ENCODE measurements at regions not wholly inside any gene's neighbourhood (a gene's known extent, or its start where the extent isn't known, plus 50 kb on each side); places are given as distances from the start of the nearest gene placed in this dataset.
"Not testable (repeated sequence)": the region's sequence is repeated elsewhere in the genome, so short reads cannot be mapped to it uniquely, and the experiment has no call there.

DNA sequence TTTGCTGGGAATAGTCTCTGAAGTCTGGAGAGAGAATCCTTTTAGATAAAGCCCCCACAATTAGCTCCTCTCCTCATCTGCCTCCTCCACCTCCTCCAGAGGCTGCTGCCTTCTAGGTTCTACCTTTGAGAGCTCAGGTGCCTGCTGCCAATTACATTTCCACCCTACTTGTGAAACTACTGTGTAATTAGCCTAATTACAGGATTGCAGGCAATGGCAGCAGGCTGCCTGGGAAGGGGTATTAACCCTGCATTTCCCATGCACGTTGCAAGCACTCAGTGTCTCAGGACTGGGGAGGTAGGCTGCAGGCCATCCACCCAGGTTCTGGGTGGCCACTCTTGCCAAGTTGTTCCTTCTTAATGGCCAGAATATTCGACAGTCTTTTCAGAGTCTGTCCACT, 215.6 kb upstream of the ZNF217 start:
- Histone ChIP-seq H3K4me3 (no peak overlapping the region), H3K36me3 (replicated peaks in 1 of 2) (no peaks in the 10 kb centered on the region), H3K27me3 (no peaks in the 10 kb centered on the region), H3K27ac (no peak overlapping the region), H3K4me1 (replicated peaks in 1 of 2) (no peaks in the 10 kb centered on the region), H3K9me3 (replicated peaks in 1 of 3) (no peaks in the 10 kb centered on the region)
- WGBS, 4 donors = 68 to 78% (median 71%) methylated on average over 2 of the region's 2 CpGs
- no peak for DNase-seq
- no peak for TF ChIP-seq POLR2A (IDR thresholded peaks at IDR 0.05)
- TF ChIP-seq, protein P1, sequence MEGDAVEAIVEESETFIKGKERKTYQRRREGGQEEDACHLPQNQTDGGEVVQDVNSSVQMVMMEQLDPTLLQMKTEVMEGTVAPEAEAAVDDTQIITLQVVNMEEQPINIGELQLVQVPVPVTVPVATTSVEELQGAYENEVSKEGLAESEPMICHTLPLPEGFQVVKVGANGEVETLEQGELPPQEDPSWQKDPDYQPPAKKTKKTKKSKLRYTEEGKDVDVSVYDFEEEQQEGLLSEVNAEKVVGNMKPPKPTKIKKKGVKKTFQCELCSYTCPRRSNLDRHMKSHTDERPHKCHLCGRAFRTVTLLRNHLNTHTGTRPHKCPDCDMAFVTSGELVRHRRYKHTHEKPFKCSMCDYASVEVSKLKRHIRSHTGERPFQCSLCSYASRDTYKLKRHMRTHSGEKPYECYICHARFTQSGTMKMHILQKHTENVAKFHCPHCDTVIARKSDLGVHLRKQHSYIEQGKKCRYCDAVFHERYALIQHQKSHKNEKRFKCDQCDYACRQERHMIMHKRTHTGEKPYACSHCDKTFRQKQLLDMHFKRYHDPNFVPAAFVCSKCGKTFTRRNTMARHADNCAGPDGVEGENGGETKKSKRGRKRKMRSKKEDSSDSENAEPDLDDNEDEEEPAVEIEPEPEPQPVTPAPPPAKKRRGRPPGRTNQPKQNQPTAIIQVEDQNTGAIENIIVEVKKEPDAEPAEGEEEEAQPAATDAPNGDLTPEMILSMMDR (IDR thresholded peaks at IDR 0.05) = no peak
- intact Hi-C loops (cut with DNase I) = no loop called here

DNA sequence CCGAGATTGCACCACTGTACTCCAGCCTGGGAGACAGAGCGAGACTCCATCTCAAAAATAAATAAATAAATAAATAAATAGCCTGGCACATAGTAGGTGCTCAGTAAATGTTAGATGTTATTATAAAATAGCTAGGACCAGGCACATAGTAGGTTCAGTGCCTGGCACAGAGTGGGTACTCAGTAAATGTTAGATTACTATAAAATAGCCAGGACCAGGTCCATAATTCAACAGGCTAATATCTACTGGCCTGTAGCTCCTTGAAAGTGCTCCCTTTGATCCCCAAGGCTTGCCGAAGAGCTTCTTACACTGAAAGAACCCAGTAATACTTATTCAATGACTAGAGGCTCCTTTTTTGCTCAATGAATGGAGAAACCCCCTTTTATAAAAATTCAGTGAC, 215.1 kb upstream of the ZNF217 start:
- H3K4me1 ChIP-seq (replicated peaks in 1 of 2) = no peaks in the 10 kb centered on the region
- WGBS, 4 donors = 79 to 90% (median 87%) methylated on average over 3 of the region's 3 CpGs
- DNase-seq = no peak
- H3K9me3 ChIP-seq (replicated peaks in 1 of 3) = no peaks in the 10 kb centered on the region
- intact Hi-C loops (cut with DNase I) = no loop called here
- H3K36me3 ChIP-seq (replicated peaks in 1 of 2) = no peaks in the 10 kb centered on the region
- H3K27ac ChIP-seq = no peak overlapping the region
- TF ChIP-seq, protein P1 (IDR thresholded peaks at IDR 0.05) = no peak
- TF ChIP-seq POLR2A (IDR thresholded peaks at IDR 0.05) = no peak
- H3K4me3 ChIP-seq = no peak overlapping the region
- no peaks in the 10 kb centered on the region for H3K27me3 ChIP-seq

DNA sequence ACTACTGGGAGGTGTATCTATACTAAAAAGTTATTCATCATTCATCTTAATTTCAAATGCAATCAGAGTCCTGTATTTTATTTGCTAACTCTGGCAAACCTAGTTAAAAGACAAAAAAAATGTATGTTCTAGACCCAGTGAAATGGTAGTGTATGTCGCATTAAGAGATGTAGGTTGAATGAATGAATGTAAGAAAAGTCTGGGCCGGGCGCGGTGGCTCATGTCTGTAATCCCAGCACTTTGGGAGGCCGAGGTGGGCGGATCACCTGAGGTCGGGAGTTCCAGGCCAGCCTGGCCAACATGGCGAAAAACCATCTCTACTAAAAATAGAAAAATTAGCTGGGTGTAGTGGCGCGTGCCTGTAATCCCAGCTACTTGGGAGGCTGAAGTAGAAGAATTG, 214.7 kb upstream of the ZNF217 start:
- H3K27me3 ChIP-seq; H3K36me3 ChIP-seq (replicated peaks in 1 of 2); H3K27ac ChIP-seq; DNase-seq; H3K9me3 ChIP-seq (replicated peaks in 1 of 3); H3K4me3 ChIP-seq; H3K4me1 ChIP-seq (replicated peaks in 1 of 2); intact Hi-C loops (cut with DNase I): not testable (repeated sequence)
- 90 to 96% (median 93%) methylated on average over 10 of the region's 10 CpGs for WGBS, 4 donors

DNA sequence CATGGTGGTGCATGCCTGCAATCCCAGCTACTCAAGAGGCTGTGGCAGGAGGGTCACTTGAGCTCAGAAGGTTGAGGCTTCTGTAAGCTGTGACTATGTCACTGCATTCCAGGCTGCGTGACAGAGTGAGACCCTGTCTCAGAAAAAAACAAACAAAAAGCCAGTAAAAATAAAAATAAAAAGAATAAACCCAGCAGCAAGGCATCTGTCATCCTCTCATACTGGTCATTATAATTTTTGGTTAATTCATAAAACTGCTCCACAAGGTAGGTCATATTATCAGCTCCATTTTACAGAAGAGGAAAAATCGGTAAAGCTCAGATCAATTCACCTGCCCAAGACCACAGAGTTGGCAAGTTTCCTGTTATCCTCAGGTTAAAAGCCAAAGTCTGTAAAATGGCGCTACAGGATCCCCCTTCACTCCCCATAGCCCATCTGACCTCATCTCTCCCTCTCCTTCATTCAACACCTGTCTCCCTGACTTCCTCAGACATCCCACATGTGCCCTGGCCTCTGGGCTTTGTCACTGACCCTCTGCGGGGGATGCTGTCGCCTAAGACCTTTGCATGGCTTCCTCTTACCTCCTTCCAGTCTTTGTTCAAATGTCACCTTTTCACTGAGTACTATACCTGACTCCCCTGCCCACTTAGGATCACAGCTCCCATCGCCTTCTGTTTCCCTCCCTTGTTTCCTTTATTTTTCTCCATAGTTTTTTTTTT, 213.2 kb upstream of the ZNF217 start:
- H3K27me3 ChIP-seq = no peaks in the 10 kb centered on the region
- no peak overlapping the region for H3K4me3 ChIP-seq
- WGBS, 4 donors = 78 to 88% (median 84%) methylated on average over 6 of the region's 6 CpGs
- H3K4me1 ChIP-seq (replicated peaks in 1 of 2) = no peaks in the 10 kb centered on the region
- TF ChIP-seq, protein P1 (IDR thresholded peaks at IDR 0.05) = no peak
- no peak for TF ChIP-seq POLR2A (IDR thresholded peaks at IDR 0.05)
- H3K27ac ChIP-seq = no peak overlapping the region
- intact Hi-C loops (cut with DNase I) = no loop called here
- no peak for DNase-seq
- no peaks in the 10 kb centered on the region for H3K36me3 ChIP-seq (replicated peaks in 1 of 2)
- H3K9me3 ChIP-seq (replicated peaks in 1 of 3) = no peaks in the 10 kb centered on the region

DNA sequence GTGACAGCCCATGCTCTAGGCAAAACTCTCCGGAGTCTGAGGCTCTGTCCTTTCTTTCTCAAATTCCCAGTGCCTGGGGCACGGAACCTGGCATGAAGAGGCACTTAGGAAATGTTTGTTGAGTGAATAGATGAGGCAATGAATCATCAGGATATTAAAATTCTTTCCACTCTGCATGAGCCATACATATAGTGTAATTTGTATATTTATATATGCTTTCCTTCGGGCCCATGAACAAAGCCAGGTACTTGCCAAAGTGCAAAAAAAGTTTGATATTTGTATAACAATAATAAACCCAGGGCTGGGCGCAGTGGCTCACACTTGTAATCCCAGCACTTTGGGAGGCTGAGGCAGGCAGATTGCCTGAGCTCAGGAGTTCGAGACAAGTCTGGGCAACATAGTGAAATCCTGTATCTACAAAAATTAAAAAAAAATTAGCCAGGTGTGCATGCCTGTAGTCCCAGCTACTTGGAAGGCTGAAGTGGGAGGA, 212.3 kb upstream of the ZNF217 start:
- intact Hi-C loops (cut with DNase I) = no loop called here
- Histone ChIP-seq H3K36me3 (replicated peaks in 1 of 2) (no peaks in the 10 kb centered on the region), H3K27ac (no peak overlapping the region), H3K4me1 (replicated peaks in 1 of 2) (no peaks in the 10 kb centered on the region), H3K27me3 (no peaks in the 10 kb centered on the region), H3K4me3 (no peak overlapping the region), H3K9me3 (replicated peaks in 1 of 3) (no peaks in the 10 kb centered on the region)
- DNase-seq = no peak
- TF ChIP-seq POLR2A (IDR thresholded peaks at IDR 0.05) = no peak
- TF ChIP-seq, protein P1 (IDR thresholded peaks at IDR 0.05) = no peak
- WGBS, 4 donors = 80 to 85% (median 83%) methylated on average over 5 of the region's 5 CpGs

Data from adrenal gland (tissue), 9 donors.